H7 (cell line): ENCODE measurements at regions not wholly inside any gene's neighbourhood (a gene's known extent, or its start where the extent isn't known, plus 50 kb on each side); places are given as distances from the start of the nearest gene placed in this dataset.
"Not testable (repeated sequence)": the region's sequence is repeated elsewhere in the genome, so short reads cannot be mapped to it uniquely, and the experiment has no call there.

Experiments used
- DNase-seq: peaks from one replicate; pipeline ENCODE4 v3.0.0; 2012
- H3K27me3 ChIP-seq: 2 replicates; pipeline ENCODE4 v1.6.0; 2011; ENCODE audit warnings: mild to moderate bottlenecking, low read length; ENCODE audit not compliant: control insufficient read depth, insufficient read depth
- H3K36me3 ChIP-seq: replicated peaks from 2 replicates; pipeline ENCODE4 v1.5.1; 2011; ENCODE audit warnings: low read length; ENCODE audit not compliant: control insufficient read depth, insufficient read depth
- H3K4me3 ChIP-seq: 2 replicates; pipeline ENCODE4 v1.5.1; 2011; ENCODE audit warnings: low read depth, mild to moderate bottlenecking, control low read depth, low read length, moderate library complexity; ENCODE audit not compliant: insufficient read depth

- Histone ChIP-seq H3K27me3 (no peaks in the 10 kb centered on the region), H3K36me3 (no peaks in the 10 kb centered on the region), H3K4me3 (no peak overlapping the region)
- DNase-seq: no peak
Measured at GRCh38 chr12:65670775-65671174, 153.5 kb upstream of the HMGA2 start.

GRCh38 chr12:65672441-65672840 is 151.8 kb upstream of the HMGA2 start:
- Histone ChIP-seq H3K27me3 (no peaks in the 10 kb centered on the region), H3K36me3 (no peaks in the 10 kb centered on the region)
- DNase-seq: no peak

GRCh38 chr12:65673156-65673690 is 151.1 kb upstream of the HMGA2 start:
- H3K4me3 ChIP-seq: no peak overlapping the region
- H3K27me3 ChIP-seq: no peaks in the 10 kb centered on the region
- no peaks in the 10 kb centered on the region for H3K36me3 ChIP-seq
- no peak for DNase-seq

More at GRCh38 chr12:65672441-65672840, 151.8 kb upstream of the HMGA2 start:
- no peak overlapping the region for H3K4me3 ChIP-seq

GRCh38 chr12:65673732-65674131 is 150.6 kb upstream of the HMGA2 start:
- DNase-seq: no peak
- H3K27me3 ChIP-seq: no peaks in the 10 kb centered on the region
- no peak overlapping the region for H3K4me3 ChIP-seq
- no peaks in the 10 kb centered on the region for H3K36me3 ChIP-seq

GRCh38 chr12:65675141-65675621 is 149.1 kb upstream of the HMGA2 start:
- H3K4me3 ChIP-seq: no peak overlapping the region
- H3K27me3 ChIP-seq: no peaks in the 10 kb centered on the region
- no peak for DNase-seq

GRCh38 chr12:65678172-65678571 is 146.1 kb upstream of the HMGA2 start:
- not testable (repeated sequence) for DNase-seq, H3K36me3 ChIP-seq, H3K4me3 ChIP-seq, H3K27me3 ChIP-seq

More at GRCh38 chr12:65675141-65675621, 149.1 kb upstream of the HMGA2 start:
- H3K36me3 ChIP-seq: no peaks in the 10 kb centered on the region

- DNase-seq: no peak
- H3K27me3 ChIP-seq: no peaks in the 10 kb centered on the region
Measured at GRCh38 chr12:65681226-65681625, 143.1 kb upstream of the HMGA2 start.

GRCh38 chr12:65682112-65682511 is 142.2 kb upstream of the HMGA2 start:
- no peaks in the 10 kb centered on the region for H3K36me3 ChIP-seq
- no peaks in the 10 kb centered on the region for H3K27me3 ChIP-seq
- H3K4me3 ChIP-seq: no peak overlapping the region
- no peak for DNase-seq

More at GRCh38 chr12:65681226-65681625, 143.1 kb upstream of the HMGA2 start:
- Histone ChIP-seq H3K4me3 (no peak overlapping the region), H3K36me3 (no peaks in the 10 kb centered on the region)

- no peak for DNase-seq
- no peaks in the 10 kb centered on the region for H3K27me3 ChIP-seq
- H3K4me3 ChIP-seq: no peak overlapping the region
- no peaks in the 10 kb centered on the region for H3K36me3 ChIP-seq
Measured at GRCh38 chr12:65684906-65685305, 139.4 kb upstream of the HMGA2 start.

GRCh38 chr12:65685514-65685913 is 138.8 kb upstream of the HMGA2 start:
- peak; percentile 13 for DNase-seq
- H3K4me3 ChIP-seq: no peak overlapping the region
- no peaks in the 10 kb centered on the region for H3K27me3 ChIP-seq
- H3K36me3 ChIP-seq: no peaks in the 10 kb centered on the region

- no peak for DNase-seq
- Histone ChIP-seq H3K36me3 (no peaks in the 10 kb centered on the region), H3K4me3 (no peak overlapping the region), H3K27me3 (no peaks in the 10 kb centered on the region)
Measured at GRCh38 chr12:65689508-65689907, 134.8 kb upstream of the HMGA2 start.

GRCh38 chr12:65690477-65690876 is 133.8 kb upstream of the HMGA2 start:
- H3K4me3 ChIP-seq: no peak overlapping the region

GRCh38 chr12:65694130-65694529 is 130.2 kb upstream of the HMGA2 start:
- no peak for DNase-seq
- Histone ChIP-seq H3K4me3 (no peak overlapping the region), H3K36me3 (no peaks in the 10 kb centered on the region), H3K27me3 (no peaks in the 10 kb centered on the region)

More at GRCh38 chr12:65690477-65690876, 133.8 kb upstream of the HMGA2 start:
- Histone ChIP-seq H3K36me3 (no peaks in the 10 kb centered on the region), H3K27me3 (no peaks in the 10 kb centered on the region)
- DNase-seq: no peak

GRCh38 chr12:65695113-65695865 is 129.0 kb upstream of the HMGA2 start:
- Histone ChIP-seq H3K27me3 (no peaks in the 10 kb centered on the region), H3K36me3 (no peaks in the 10 kb centered on the region), H3K4me3 (no peak overlapping the region)
- DNase-seq: no peak

GRCh38 chr12:65696227-65696626 is 128.1 kb upstream of the HMGA2 start:
- Histone ChIP-seq H3K36me3 (no peaks in the 10 kb centered on the region), H3K27me3 (no peaks in the 10 kb centered on the region), H3K4me3 (no peak overlapping the region)
- DNase-seq: no peak
